ENCODE measurements at regions not wholly inside any gene's neighbourhood (a gene's known extent, or its start where the extent isn't known, plus 50 kb on each side); places are given as distances from the start of the nearest gene placed in this dataset.
"Not testable (repeated sequence)": the region's sequence is repeated elsewhere in the genome, so short reads cannot be mapped to it uniquely, and the experiment has no call there.

DNA sequence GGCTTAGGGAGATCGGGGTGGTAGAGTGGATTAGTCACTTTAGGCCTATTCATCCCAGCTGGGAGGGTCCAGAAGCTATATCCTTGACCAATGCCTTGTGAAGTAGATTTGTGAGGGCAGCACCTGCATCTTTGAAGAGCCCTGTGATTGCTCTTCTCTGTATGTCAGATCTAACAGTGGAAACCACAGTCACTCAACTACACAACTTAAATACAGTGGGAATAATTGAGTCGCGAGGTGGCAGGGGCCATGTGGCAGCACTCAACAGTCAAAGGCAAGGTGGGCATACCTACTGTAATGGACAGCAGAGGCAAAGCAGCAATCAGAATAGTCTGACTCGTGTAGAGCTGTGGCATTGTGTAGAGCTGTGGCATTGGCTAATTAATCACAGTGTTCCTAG, 202.1 kb upstream of the KIF2A start:
- TF ChIP-seq, protein P1, sequence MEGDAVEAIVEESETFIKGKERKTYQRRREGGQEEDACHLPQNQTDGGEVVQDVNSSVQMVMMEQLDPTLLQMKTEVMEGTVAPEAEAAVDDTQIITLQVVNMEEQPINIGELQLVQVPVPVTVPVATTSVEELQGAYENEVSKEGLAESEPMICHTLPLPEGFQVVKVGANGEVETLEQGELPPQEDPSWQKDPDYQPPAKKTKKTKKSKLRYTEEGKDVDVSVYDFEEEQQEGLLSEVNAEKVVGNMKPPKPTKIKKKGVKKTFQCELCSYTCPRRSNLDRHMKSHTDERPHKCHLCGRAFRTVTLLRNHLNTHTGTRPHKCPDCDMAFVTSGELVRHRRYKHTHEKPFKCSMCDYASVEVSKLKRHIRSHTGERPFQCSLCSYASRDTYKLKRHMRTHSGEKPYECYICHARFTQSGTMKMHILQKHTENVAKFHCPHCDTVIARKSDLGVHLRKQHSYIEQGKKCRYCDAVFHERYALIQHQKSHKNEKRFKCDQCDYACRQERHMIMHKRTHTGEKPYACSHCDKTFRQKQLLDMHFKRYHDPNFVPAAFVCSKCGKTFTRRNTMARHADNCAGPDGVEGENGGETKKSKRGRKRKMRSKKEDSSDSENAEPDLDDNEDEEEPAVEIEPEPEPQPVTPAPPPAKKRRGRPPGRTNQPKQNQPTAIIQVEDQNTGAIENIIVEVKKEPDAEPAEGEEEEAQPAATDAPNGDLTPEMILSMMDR (IDR thresholded peaks at IDR 0.05; ENCODE audit: low read depth, low read length, missing input control): not testable (repeated sequence)
- TF ChIP-seq GABPA (IDR thresholded peaks at IDR 0.05 in 1 of 2, conservative IDR thresholded peaks at IDR 0.05 in 1 of 2); YY1 (IDR thresholded peaks at IDR 0.05); RAD21 (IDR thresholded peaks at IDR 0.05); TAF1 (conservative IDR thresholded peaks at IDR 0.05): not testable (repeated sequence)
- TF ChIP-seq, protein P2, sequence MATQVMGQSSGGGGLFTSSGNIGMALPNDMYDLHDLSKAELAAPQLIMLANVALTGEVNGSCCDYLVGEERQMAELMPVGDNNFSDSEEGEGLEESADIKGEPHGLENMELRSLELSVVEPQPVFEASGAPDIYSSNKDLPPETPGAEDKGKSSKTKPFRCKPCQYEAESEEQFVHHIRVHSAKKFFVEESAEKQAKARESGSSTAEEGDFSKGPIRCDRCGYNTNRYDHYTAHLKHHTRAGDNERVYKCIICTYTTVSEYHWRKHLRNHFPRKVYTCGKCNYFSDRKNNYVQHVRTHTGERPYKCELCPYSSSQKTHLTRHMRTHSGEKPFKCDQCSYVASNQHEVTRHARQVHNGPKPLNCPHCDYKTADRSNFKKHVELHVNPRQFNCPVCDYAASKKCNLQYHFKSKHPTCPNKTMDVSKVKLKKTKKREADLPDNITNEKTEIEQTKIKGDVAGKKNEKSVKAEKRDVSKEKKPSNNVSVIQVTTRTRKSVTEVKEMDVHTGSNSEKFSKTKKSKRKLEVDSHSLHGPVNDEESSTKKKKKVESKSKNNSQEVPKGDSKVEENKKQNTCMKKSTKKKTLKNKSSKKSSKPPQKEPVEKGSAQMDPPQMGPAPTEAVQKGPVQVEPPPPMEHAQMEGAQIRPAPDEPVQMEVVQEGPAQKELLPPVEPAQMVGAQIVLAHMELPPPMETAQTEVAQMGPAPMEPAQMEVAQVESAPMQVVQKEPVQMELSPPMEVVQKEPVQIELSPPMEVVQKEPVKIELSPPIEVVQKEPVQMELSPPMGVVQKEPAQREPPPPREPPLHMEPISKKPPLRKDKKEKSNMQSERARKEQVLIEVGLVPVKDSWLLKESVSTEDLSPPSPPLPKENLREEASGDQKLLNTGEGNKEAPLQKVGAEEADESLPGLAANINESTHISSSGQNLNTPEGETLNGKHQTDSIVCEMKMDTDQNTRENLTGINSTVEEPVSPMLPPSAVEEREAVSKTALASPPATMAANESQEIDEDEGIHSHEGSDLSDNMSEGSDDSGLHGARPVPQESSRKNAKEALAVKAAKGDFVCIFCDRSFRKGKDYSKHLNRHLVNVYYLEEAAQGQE (IDR thresholded peaks at IDR 0.05): not testable (repeated sequence)
